NCI-H345 treated with DMSO at 0.1 percent for 48 hours (cell line): ENCODE measurements at regions not wholly inside any gene's neighbourhood (a gene's known extent, or its start where the extent isn't known, plus 50 kb on each side); places are given as distances from the start of the nearest gene placed in this dataset.
"Not testable (repeated sequence)": the region's sequence is repeated elsewhere in the genome, so short reads cannot be mapped to it uniquely, and the experiment has no call there.

Experiments
- DNase-seq: peaks from one replicate; lab custom pipeline; 2025; ENCODE audit not compliant: unreplicated experiment; lab: John Stamatoyannopoulos, UW

GRCh38 chr2:132220589-132220988, 58.8 kb upstream of the ANKRD30BL start:
- not testable (repeated sequence) for DNase-seq

GRCh38 chr2:132221886-132222285, 60.1 kb upstream of the ANKRD30BL start:
- not testable (repeated sequence) for DNase-seq

- DNase-seq: no peak
Measured at GRCh38 chr2:132252191-132252893, 90.6 kb upstream of the ANKRD30BL start.

- no peak for DNase-seq
Measured at GRCh38 chr2:132252894-132253264, 91.1 kb upstream of the ANKRD30BL start.

- no peak for DNase-seq
Measured at GRCh38 chr2:132253496-132254305, 91.9 kb upstream of the ANKRD30BL start.

GRCh38 chr2:132254306-132254919, 92.7 kb upstream of the ANKRD30BL start:
- DNase-seq: not testable (repeated sequence)

GRCh38 chr2:132255714-132256113, 94.0 kb upstream of the ANKRD30BL start:
- no peak for DNase-seq

GRCh38 chr2:132256251-132256902, 94.6 kb upstream of the ANKRD30BL start:
- DNase-seq: no peak

- DNase-seq: not testable (repeated sequence)
Measured at GRCh38 chr2:132256903-132257300, 95.2 kb upstream of the ANKRD30BL start.

- not testable (repeated sequence) for DNase-seq
Measured at GRCh38 chr2:132257301-132258171, 95.8 kb upstream of the ANKRD30BL start.

GRCh38 chr2:132259276-132259675, 97.5 kb upstream of the ANKRD30BL start:
- DNase-seq: not testable (repeated sequence)

GRCh38 chr2:132265595-132265994, 103.8 kb upstream of the ANKRD30BL start:
- DNase-seq: not testable (repeated sequence)

GRCh38 chr2:132267105-132267497, 105.3 kb upstream of the ANKRD30BL start:
- DNase-seq: no peak

GRCh38 chr2:132267498-132268283, 105.9 kb upstream of the ANKRD30BL start:
- DNase-seq: not testable (repeated sequence)

- not testable (repeated sequence) for DNase-seq
Measured at GRCh38 chr2:132268284-132268976, 106.7 kb upstream of the ANKRD30BL start.

GRCh38 chr2:132268977-132269523, 107.3 kb upstream of the ANKRD30BL start:
- DNase-seq: no peak

GRCh38 chr2:132270255-132270654, 108.5 kb upstream of the ANKRD30BL start:
- no peak for DNase-seq

- no peak for DNase-seq
Measured at GRCh38 chr2:132270981-132271546, 109.3 kb upstream of the ANKRD30BL start.
